Prostate gland (tissue), 2 donors: ENCODE measurements at regions not wholly inside any gene's neighbourhood (a gene's known extent, or its start where the extent isn't known, plus 50 kb on each side); places are given as distances from the start of the nearest gene placed in this dataset.

Experiments used
- POLR2A ChIP-seq: fragments of 450-650 bp; IDR thresholded peaks from one replicate; pipeline ENCODE4 v1.6.1; 2016; ENCODE audit warnings: antibody characterized with exemption, mild to moderate bottlenecking
- POLR2AphosphoS5 ChIP-seq: sonication (generic); formaldehyde crosslinking; IDR thresholded peaks from one replicate; pipeline ENCODE4 v1.6.1; 2017; ENCODE audit warnings: antibody characterized with exemption
- TF ChIP-seq, protein P1 (sequence below), 4 experiments: fragments of 200-600 bp in 2 of 4; fragments of 450-650 bp in 2 of 4; sonication (generic) in 2 of 4; IDR thresholded peaks; 1 replicate in 3 of 4; 2 replicates in 1 of 4; pipeline ENCODE4 v1.5.1; 2016 to 2019; ENCODE audit warnings: antibody characterized with exemption in 4 of 4, mild to moderate bottlenecking in 2 of 4, moderate library complexity in 2 of 4

DNA sequence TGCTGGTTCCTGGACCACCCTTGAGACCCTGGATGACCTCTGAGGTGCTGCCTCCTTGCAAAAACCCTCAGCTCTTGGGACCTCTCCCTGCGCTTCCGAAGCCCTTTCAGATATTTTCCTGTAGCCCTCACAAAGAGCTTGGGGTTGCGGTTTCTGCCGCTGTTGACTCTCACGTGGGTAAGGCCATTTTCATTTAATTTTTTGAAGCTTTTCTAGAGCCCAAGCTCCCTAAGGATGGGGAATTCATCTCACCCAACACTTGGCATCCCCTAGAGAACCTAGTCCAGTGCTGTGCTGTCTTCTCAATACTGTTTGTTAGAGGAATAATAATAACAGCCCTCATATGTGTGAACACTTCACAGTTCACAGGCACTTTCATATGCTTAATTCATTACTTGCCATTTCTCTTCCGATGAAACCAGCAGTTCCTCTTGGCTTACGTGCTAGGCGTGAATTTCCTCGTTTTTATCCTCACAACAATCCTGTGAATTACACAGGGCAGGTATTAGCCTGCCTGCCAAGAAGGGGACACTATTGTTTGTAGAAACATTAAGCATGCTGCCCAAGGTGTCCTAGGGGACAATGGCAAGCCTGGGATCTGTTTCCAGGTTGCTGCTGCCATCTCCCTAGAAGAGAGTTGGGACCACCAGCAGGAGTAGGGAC, 71.6 kb upstream of the CTBP2 start:
- TF ChIP-seq POLR2A (no peak), POLR2AphosphoS5 (no peak)
- TF ChIP-seq, protein P1, sequence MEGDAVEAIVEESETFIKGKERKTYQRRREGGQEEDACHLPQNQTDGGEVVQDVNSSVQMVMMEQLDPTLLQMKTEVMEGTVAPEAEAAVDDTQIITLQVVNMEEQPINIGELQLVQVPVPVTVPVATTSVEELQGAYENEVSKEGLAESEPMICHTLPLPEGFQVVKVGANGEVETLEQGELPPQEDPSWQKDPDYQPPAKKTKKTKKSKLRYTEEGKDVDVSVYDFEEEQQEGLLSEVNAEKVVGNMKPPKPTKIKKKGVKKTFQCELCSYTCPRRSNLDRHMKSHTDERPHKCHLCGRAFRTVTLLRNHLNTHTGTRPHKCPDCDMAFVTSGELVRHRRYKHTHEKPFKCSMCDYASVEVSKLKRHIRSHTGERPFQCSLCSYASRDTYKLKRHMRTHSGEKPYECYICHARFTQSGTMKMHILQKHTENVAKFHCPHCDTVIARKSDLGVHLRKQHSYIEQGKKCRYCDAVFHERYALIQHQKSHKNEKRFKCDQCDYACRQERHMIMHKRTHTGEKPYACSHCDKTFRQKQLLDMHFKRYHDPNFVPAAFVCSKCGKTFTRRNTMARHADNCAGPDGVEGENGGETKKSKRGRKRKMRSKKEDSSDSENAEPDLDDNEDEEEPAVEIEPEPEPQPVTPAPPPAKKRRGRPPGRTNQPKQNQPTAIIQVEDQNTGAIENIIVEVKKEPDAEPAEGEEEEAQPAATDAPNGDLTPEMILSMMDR (IDR thresholded peaks at IDR 0.05) = no peak
